WERI-Rb-1 (cell line): ENCODE measurements at regions not wholly inside any gene's neighbourhood (a gene's known extent, or its start where the extent isn't known, plus 50 kb on each side); places are given as distances from the start of the nearest gene placed in this dataset.
"Not testable (repeated sequence)": the region's sequence is repeated elsewhere in the genome, so short reads cannot be mapped to it uniquely, and the experiment has no call there.

ENCODE experiments used
- DNase-seq: peaks from one replicate; pipeline ENCODE4 v3.0.0-alpha.2; 2020
- H3K27ac ChIP-seq: fragments of 250-450 bp; sonication (Bioruptor Pico); 2 replicates; pipeline ENCODE4 v1.5.1; 2020; ENCODE audit warnings: mild to moderate bottlenecking, moderate library complexity
- H3K27me3 ChIP-seq: fragments of 250-450 bp; sonication (Bioruptor Pico); 2 replicates; pipeline ENCODE4 v1.5.1; 2021; ENCODE audit warnings: mild to moderate bottlenecking, low read depth, moderate library complexity; ENCODE audit not compliant: insufficient read depth, severe bottlenecking
- H3K36me3 ChIP-seq: fragments of 250-450 bp; sonication (Bioruptor Pico); 2 replicates; pipeline ENCODE4 v1.5.1; 2020; ENCODE audit warnings: mild to moderate bottlenecking, moderate library complexity
- H3K4me3 ChIP-seq: 2 replicates; pipeline ENCODE4 v1.5.1; 2011; ENCODE audit warnings: low read depth, mild to moderate bottlenecking, control low read depth, low read length
- H3K9me3 ChIP-seq: fragments of 250-450 bp; sonication (Bioruptor Pico); 2 replicates; pipeline ENCODE4 v1.5.1; 2021; ENCODE audit warnings: mild to moderate bottlenecking, moderate library complexity; ENCODE audit not compliant: severe bottlenecking
- CTCF ChIP-seq: IDR thresholded peaks from 2 replicates; pipeline ENCODE4 v1.5.1; 2011; ENCODE audit warnings: low read depth, mild to moderate bottlenecking, control low read depth, inconsistent platforms, low read length

- Histone ChIP-seq H3K27ac (no peak overlapping the region), H3K9me3 (peaks cover 3% of the 10 kb centered on the region), H3K4me3 (no peak overlapping the region), H3K27me3 (no peaks in the 10 kb centered on the region), H3K36me3 (no peaks in the 10 kb centered on the region)
- DNase-seq, result no peak
- TF ChIP-seq CTCF, result no peak
Observed at GRCh38 chr6:14569394-14569793, 451.8 kb downstream of the CD83 start.

GRCh38 chr6:14569874-14570273, 452.3 kb downstream of the CD83 start:
- H3K9me3 ChIP-seq, H3K27ac ChIP-seq: not testable (repeated sequence)

GRCh38 chr6:14571001-14571400, 453.4 kb downstream of the CD83 start:
- no peak overlapping the region for H3K4me3 ChIP-seq
- no peaks in the 10 kb centered on the region for H3K36me3 ChIP-seq
- H3K9me3 ChIP-seq, result peaks cover 6% of the 10 kb centered on the region
- H3K27ac ChIP-seq, result no peak overlapping the region
- TF ChIP-seq CTCF, result no peak
- H3K27me3 ChIP-seq, result no peaks in the 10 kb centered on the region
- DNase-seq, result no peak

More at GRCh38 chr6:14569874-14570273, 452.3 kb downstream of the CD83 start:
- not testable (repeated sequence) for DNase-seq, H3K36me3 ChIP-seq, H3K27me3 ChIP-seq, H3K4me3 ChIP-seq

GRCh38 chr6:14571746-14572145, 454.2 kb downstream of the CD83 start:
- peaks cover 6% of the 10 kb centered on the region for H3K9me3 ChIP-seq
- no peaks in the 10 kb centered on the region for H3K36me3 ChIP-seq
- no peak for TF ChIP-seq CTCF
- no peak for DNase-seq
- no peak overlapping the region for H3K27ac ChIP-seq
- H3K27me3 ChIP-seq, result no peaks in the 10 kb centered on the region
- no peak overlapping the region for H3K4me3 ChIP-seq

- Histone ChIP-seq H3K9me3 (peaks cover 6% of the 10 kb centered on the region), H3K4me3 (no peak overlapping the region), H3K27me3 (no peaks in the 10 kb centered on the region), H3K27ac (no peak overlapping the region), H3K36me3 (no peaks in the 10 kb centered on the region)
- DNase-seq, result no peak
- no peak for TF ChIP-seq CTCF
Observed at GRCh38 chr6:14573267-14573666, 455.7 kb downstream of the CD83 start.

GRCh38 chr6:14573703-14574290, 456.2 kb downstream of the CD83 start:
- H3K4me3 ChIP-seq, result no peak overlapping the region
- H3K9me3 ChIP-seq, result peaks cover 6% of the 10 kb centered on the region
- TF ChIP-seq CTCF, result no peak
- no peaks in the 10 kb centered on the region for H3K27me3 ChIP-seq
- DNase-seq, result no peak
- no peaks in the 10 kb centered on the region for H3K36me3 ChIP-seq
- no peak overlapping the region for H3K27ac ChIP-seq
